Liver (tissue), 8 donors: ENCODE measurements at regions not wholly inside any gene's neighbourhood (a gene's known extent, or its start where the extent isn't known, plus 50 kb on each side); places are given as distances from the start of the nearest gene placed in this dataset.

Experiments
- DNase-seq: peaks from one replicate; pipeline ENCODE4 v3.0.0-alpha.2; 2017; ENCODE audit warnings: low spot score
- H3K27ac ChIP-seq, 2 donors: one replicate each; pipeline ENCODE4 v1.7.0; 2013; ENCODE audit warnings: inconsistent platforms in 2 of 2, low read length in 2 of 2, control low read depth in 1 of 2, low read depth in 1 of 2, mild to moderate bottlenecking in 1 of 2
- H3K27me3 ChIP-seq, 4 donors: one replicate each; pipeline versions ENCODE4 v1.6.1 to v1.7.0; 2013; ENCODE audit warnings: low read length in 3 of 4, inconsistent platforms in 1 of 4, mild to moderate bottlenecking in 1 of 4, moderate library complexity in 1 of 4; ENCODE audit not compliant: control insufficient read depth in 4 of 4, insufficient read depth in 4 of 4
- H3K36me3 ChIP-seq, 4 donors: one replicate each; pipeline versions ENCODE4 v1.6.1 to v1.7.0; 2013; ENCODE audit warnings: low read length in 3 of 4, mild to moderate bottlenecking in 3 of 4, low read depth in 1 of 4, moderate library complexity in 1 of 4; ENCODE audit not compliant: control insufficient read depth in 4 of 4, insufficient read depth in 3 of 4
- H3K4me1 ChIP-seq, 4 donors: one replicate each; pipeline versions ENCODE4 v1.6.1 to v1.7.0; 2013; ENCODE audit warnings: low read length in 3 of 4, mild to moderate bottlenecking in 3 of 4, moderate library complexity in 1 of 4; ENCODE audit not compliant: control insufficient read depth in 4 of 4, insufficient read depth in 4 of 4
- H3K4me3 ChIP-seq, 3 donors: one replicate each; pipeline versions ENCODE4 v1.6.1 to v1.7.0; 2013; ENCODE audit warnings: low read length in 3 of 3, control low read depth in 1 of 3, low read depth in 1 of 3, mild to moderate bottlenecking in 1 of 3
- H3K9ac ChIP-seq, 2 donors: one replicate each; pipeline ENCODE4 v1.7.0; 2013; ENCODE audit warnings: low read length in 2 of 2, mild to moderate bottlenecking in 2 of 2, moderate library complexity in 2 of 2, control low read depth in 1 of 2, low read depth in 1 of 2
- H3K9me3 ChIP-seq, 4 donors: one replicate each; pipeline versions ENCODE4 v1.6.1 to v1.7.0; 2013; ENCODE audit warnings: low read length in 3 of 4; ENCODE audit not compliant: control insufficient read depth in 4 of 4
- EGR1 ChIP-seq, 2 donors: IDR thresholded peaks; 2 replicates each; pipeline ENCODE4 v1.6.1; 2016 to 2018; ENCODE audit warnings: antibody characterized with exemption in 2 of 2, low read depth in 2 of 2
- GABPA ChIP-seq, 2 donors: IDR thresholded peaks in 1 of 2; conservative IDR thresholded peaks in 1 of 2; 2 replicates each; pipeline ENCODE4 v1.6.1; 2016; ENCODE audit warnings: antibody characterized with exemption in 2 of 2, mild to moderate bottlenecking in 1 of 2, moderate library complexity in 1 of 2
- HNF4A ChIP-seq, 2 donors: conservative IDR thresholded peaks; 2 replicates each; pipeline ENCODE4 v1.6.1; 2016; ENCODE audit warnings: antibody characterized with exemption in 2 of 2, mild to moderate bottlenecking in 2 of 2
- HNF4G ChIP-seq: IDR thresholded peaks from 2 replicates; pipeline ENCODE4 v1.6.1; 2016; ENCODE audit warnings: antibody characterized with exemption
- JUND ChIP-seq, 2 donors: IDR thresholded peaks; 2 replicates each; pipeline ENCODE4 v1.6.1; 2016; ENCODE audit warnings: antibody characterized with exemption in 2 of 2
- NR2F2 ChIP-seq: IDR thresholded peaks from 2 replicates; pipeline ENCODE4 v1.6.1; 2016; ENCODE audit warnings: antibody characterized with exemption
- RAD21 ChIP-seq, 2 donors: IDR thresholded peaks; 2 replicates each; pipeline ENCODE4 v1.6.1; 2016; ENCODE audit warnings: antibody characterized with exemption in 2 of 2, mild to moderate bottlenecking in 2 of 2
- RXRA ChIP-seq, 2 donors: IDR thresholded peaks; 2 replicates each; pipeline ENCODE4 v1.6.1; 2017 to 2018; ENCODE audit warnings: antibody characterized with exemption in 2 of 2, mild to moderate bottlenecking in 1 of 2
- SP1 ChIP-seq: IDR thresholded peaks from 2 replicates; pipeline ENCODE4 v1.6.1; 2018; ENCODE audit warnings: antibody characterized with exemption, mild to moderate bottlenecking
- YY1 ChIP-seq: IDR thresholded peaks from 2 replicates; pipeline ENCODE4 v1.6.1; 2016; ENCODE audit warnings: antibody characterized with exemption, mild to moderate bottlenecking
- WGBS: extraction: QIAGEN DNeasy Blood & Tissue Kit; methylation state at CpG from one replicate; pipeline ENCODE4 v1.1.7; 2013; 5-methylcytosine and 5-hydroxymethylcytosine counted together
- TF ChIP-seq, protein P1 (sequence below): IDR thresholded peaks from 2 replicates; pipeline ENCODE4 v1.6.1; 2016; ENCODE audit warnings: antibody characterized with exemption
- TF ChIP-seq, protein P2 (sequence below): IDR thresholded peaks from 2 replicates; pipeline ENCODE4 v1.6.1; 2016; ENCODE audit warnings: antibody characterized with exemption
- TF ChIP-seq, protein P3 (sequence below): fragments of 150-350 bp; IDR thresholded peaks from 2 replicates; pipeline ENCODE4 v1.5.1; 2017; ENCODE audit warnings: improper control_type of control experiment, low read depth, low read length; ENCODE audit not compliant: missing input control
- TF ChIP-seq, protein P4 (sequence below): IDR thresholded peaks from 2 replicates; pipeline ENCODE4 v1.6.1; 2016; ENCODE audit warnings: antibody characterized with exemption
- donor health status: healthy.
- donor health status: healthy.
- donor health status: healthy.
- donor health status: healthy.
- donor health status: healthy.

DNA sequence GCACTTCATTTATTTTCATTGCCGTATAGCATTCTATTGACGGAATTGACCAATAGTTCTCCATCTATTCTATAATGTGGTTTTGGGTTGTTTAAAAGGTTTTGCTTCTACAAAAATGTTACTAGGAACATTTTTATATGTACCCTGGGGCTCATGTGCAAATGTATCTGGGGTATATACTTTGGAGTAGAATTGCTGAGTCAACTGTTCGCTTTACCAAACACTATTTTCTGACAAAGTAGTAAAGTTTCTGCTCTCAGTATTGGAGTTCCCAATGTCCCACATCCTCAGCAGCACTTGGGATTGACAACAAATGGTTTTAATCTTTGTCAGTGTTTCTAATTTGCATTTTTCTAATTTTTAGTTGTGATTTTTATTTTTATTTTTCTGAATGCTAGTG lies 602.6 kb downstream of the MCTP2 start:
- no peak for DNase-seq
- H3K9me3 ChIP-seq: peaks cover 3 to 6% (median 4%) of the 10 kb centered on the region in 4 donors
- WGBS: 92% methylated on average over 3 of the region's 3 CpGs
- H3K27ac ChIP-seq: no peak overlapping the region
- no peak overlapping the region for H3K4me3 ChIP-seq
- no peaks in the 10 kb centered on the region for H3K36me3 ChIP-seq
- H3K27me3 ChIP-seq: no peaks in the 10 kb centered on the region
- no peaks in the 10 kb centered on the region for H3K4me1 ChIP-seq
- H3K9ac ChIP-seq: no peak overlapping the region
- no peak for TF ChIP-seq GABPA (IDR thresholded peaks at IDR 0.05 in 1 of 2, conservative IDR thresholded peaks at IDR 0.05 in 1 of 2)
- TF ChIP-seq, protein P1, sequence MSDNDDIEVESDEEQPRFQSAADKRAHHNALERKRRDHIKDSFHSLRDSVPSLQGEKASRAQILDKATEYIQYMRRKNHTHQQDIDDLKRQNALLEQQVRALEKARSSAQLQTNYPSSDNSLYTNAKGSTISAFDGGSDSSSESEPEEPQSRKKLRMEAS: no peak
- no peak for TF ChIP-seq NR2F2
- no peak for TF ChIP-seq YY1
- TF ChIP-seq HNF4A (conservative IDR thresholded peaks at IDR 0.05): no peak
- no peak for TF ChIP-seq RXRA (IDR thresholded peaks at IDR 0.05)
- TF ChIP-seq JUND (IDR thresholded peaks at IDR 0.05): no peak
- TF ChIP-seq, protein P2, sequence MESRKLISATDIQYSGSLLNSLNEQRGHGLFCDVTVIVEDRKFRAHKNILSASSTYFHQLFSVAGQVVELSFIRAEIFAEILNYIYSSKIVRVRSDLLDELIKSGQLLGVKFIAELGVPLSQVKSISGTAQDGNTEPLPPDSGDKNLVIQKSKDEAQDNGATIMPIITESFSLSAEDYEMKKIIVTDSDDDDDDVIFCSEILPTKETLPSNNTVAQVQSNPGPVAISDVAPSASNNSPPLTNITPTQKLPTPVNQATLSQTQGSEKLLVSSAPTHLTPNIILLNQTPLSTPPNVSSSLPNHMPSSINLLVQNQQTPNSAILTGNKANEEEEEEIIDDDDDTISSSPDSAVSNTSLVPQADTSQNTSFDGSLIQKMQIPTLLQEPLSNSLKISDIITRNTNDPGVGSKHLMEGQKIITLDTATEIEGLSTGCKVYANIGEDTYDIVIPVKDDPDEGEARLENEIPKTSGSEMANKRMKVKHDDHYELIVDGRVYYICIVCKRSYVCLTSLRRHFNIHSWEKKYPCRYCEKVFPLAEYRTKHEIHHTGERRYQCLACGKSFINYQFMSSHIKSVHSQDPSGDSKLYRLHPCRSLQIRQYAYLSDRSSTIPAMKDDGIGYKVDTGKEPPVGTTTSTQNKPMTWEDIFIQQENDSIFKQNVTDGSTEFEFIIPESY: no peak

DNA sequence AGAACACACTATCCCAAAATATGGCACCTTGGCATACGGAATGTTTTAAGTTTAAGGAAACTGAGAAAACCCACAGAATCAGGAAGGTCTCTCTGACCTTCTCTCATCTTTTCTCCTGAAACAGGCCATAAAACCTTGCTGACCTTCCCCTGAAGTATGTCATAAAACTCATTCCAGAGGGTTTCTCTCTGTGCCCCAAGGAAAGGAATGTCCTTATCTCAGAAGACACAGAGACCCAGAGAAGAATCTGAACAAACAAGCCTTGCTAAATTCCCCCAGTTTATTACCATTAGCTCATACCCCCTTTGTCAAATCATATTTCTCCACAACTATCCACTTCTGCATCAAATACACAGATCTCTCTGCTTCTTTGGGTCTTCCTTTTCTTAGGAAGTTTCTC lies 603.1 kb downstream of the MCTP2 start:
- Histone ChIP-seq H3K36me3 (no peaks in the 10 kb centered on the region), H3K9me3 (peaks cover 3 to 6% (median 4%) of the 10 kb centered on the region in 4 donors), H3K27me3 (no peaks in the 10 kb centered on the region), H3K27ac (no peak overlapping the region), H3K4me1 (no peaks in the 10 kb centered on the region), H3K9ac (no peak overlapping the region), H3K4me3 (no peak overlapping the region)
- 87% methylated on average over 1 of the region's 1 CpG for WGBS
- DNase-seq: no peak
- TF ChIP-seq, protein P2: no peak
- TF ChIP-seq EGR1 (IDR thresholded peaks at IDR 0.05; ENCODE audit: low read depth in 2 of 2): no peak
- TF ChIP-seq, protein P3, sequence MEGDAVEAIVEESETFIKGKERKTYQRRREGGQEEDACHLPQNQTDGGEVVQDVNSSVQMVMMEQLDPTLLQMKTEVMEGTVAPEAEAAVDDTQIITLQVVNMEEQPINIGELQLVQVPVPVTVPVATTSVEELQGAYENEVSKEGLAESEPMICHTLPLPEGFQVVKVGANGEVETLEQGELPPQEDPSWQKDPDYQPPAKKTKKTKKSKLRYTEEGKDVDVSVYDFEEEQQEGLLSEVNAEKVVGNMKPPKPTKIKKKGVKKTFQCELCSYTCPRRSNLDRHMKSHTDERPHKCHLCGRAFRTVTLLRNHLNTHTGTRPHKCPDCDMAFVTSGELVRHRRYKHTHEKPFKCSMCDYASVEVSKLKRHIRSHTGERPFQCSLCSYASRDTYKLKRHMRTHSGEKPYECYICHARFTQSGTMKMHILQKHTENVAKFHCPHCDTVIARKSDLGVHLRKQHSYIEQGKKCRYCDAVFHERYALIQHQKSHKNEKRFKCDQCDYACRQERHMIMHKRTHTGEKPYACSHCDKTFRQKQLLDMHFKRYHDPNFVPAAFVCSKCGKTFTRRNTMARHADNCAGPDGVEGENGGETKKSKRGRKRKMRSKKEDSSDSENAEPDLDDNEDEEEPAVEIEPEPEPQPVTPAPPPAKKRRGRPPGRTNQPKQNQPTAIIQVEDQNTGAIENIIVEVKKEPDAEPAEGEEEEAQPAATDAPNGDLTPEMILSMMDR: no peak
- TF ChIP-seq NR2F2: no peak
- no peak for TF ChIP-seq RAD21 (IDR thresholded peaks at IDR 0.05)
- no peak for TF ChIP-seq HNF4G
- TF ChIP-seq SP1: no peak
- TF ChIP-seq YY1: no peak
- TF ChIP-seq, protein P4, sequence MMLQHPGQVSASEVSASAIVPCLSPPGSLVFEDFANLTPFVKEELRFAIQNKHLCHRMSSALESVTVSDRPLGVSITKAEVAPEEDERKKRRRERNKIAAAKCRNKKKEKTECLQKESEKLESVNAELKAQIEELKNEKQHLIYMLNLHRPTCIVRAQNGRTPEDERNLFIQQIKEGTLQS: no peak
- no peak for TF ChIP-seq RXRA (IDR thresholded peaks at IDR 0.05)
